Small intestine (tissue), 7 donors: ENCODE measurements at regions not wholly inside any gene's neighbourhood (a gene's known extent, or its start where the extent isn't known, plus 50 kb on each side); places are given as distances from the start of the nearest gene placed in this dataset.

Source experiments
- DNase-seq, 2 donors: peaks; one replicate each; pipeline versions ENCODE4 v3.0.0 to v3.0.0-alpha.2; 2013
- FAIRE-seq: peaks from 2 replicates; lab custom pipeline; 2012; peaks lifted over from hg19 to GRCh38; lab: Jason Lieb, UNC
- H3K27ac ChIP-seq, 3 donors: one replicate each; pipeline ENCODE4 v1.5.1; 2013; ENCODE audit warnings: low read length in 2 of 3, mild to moderate bottlenecking in 2 of 3, control low read depth in 1 of 3, inconsistent platforms in 1 of 3, low read depth in 1 of 3, moderate library complexity in 1 of 3
- H3K27me3 ChIP-seq, 3 donors: one replicate each; pipeline ENCODE4 v1.6.1; 2013; ENCODE audit warnings: low read length in 3 of 3, inconsistent platforms in 1 of 3; ENCODE audit not compliant: control insufficient read depth in 3 of 3, insufficient read depth in 3 of 3
- H3K36me3 ChIP-seq, 3 donors: one replicate each; pipeline ENCODE4 v1.6.1; 2013; ENCODE audit warnings: low read length in 3 of 3, inconsistent platforms in 1 of 3, low read depth in 1 of 3, mild to moderate bottlenecking in 1 of 3, moderate library complexity in 1 of 3; ENCODE audit not compliant: control insufficient read depth in 3 of 3, insufficient read depth in 2 of 3
- H3K4me1 ChIP-seq, 3 donors: one replicate each; pipeline ENCODE4 v1.6.1; 2013; ENCODE audit warnings: low read length in 2 of 3, inconsistent platforms in 1 of 3, low read depth in 1 of 3, mild to moderate bottlenecking in 1 of 3, moderate library complexity in 1 of 3; ENCODE audit not compliant: control insufficient read depth in 3 of 3, insufficient read depth in 2 of 3
- H3K4me3 ChIP-seq, 3 donors: one replicate each; pipeline ENCODE4 v1.5.1; 2013; ENCODE audit warnings: low read length in 3 of 3, control low read depth in 1 of 3, inconsistent platforms in 1 of 3, low read depth in 1 of 3, mild to moderate bottlenecking in 1 of 3, moderate library complexity in 1 of 3
- H3K9me3 ChIP-seq, 2 donors: one replicate each; pipeline ENCODE4 v1.6.1; 2013; ENCODE audit warnings: low read depth in 1 of 2, low read length in 1 of 2; ENCODE audit not compliant: control insufficient read depth in 2 of 2, insufficient read depth in 1 of 2
- WGBS, 3 donors: extraction: QIAGEN DNeasy Blood & Tissue Kit; methylation state at CpG; one replicate each; pipeline ENCODE4 v1.1.7; 2013; 5-methylcytosine and 5-hydroxymethylcytosine counted together
- donor health status: healthy with polysubstance abuse.
- donor health status: control.
- donor health status: control.
- donor health status: Bipolar disorder and iron deficiency.
- donor health status: healthy.

DNA sequence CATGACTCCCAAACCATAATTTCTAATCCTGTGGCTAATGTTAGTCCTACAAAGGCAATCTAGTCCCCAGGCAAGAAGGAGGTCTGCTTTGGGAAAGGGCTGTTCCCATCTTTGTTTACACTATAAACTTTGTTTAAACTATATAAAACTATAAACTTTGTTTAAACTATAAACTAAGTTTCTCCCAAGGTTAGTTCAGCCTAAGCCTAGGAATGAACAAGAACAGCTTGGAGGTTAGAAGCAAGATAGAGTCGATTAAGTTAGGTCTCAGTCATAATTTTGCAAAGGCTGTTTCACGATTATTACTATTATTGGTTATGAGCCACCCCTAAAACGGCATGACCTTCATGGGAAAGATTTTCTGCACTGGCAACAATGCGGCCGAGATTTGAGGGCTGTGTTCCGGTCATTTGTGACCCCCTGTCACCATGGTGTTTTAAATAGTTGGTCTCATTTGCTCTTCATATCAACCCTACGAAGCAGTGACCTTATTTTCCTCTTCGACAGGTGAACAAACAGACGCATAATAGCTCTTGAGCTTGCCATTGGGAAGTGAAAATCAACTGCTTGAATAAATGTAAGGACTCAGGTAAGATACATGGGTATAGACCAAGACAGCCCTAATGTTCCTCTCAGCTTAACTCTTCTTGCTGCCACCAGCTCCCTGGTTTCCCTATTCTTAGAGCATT lies 322.6 kb upstream of the TMEM132C start:
- 74 to 78% (median 75%) methylated on average over 9 of the region's 9 CpGs for whole genome bisulfite sequencing, 3 donors
- no peak for FAIRE-seq
- no peaks in the 10 kb centered on the region for H3K27me3 ChIP-seq
- no peaks in the 10 kb centered on the region for H3K9me3 ChIP-seq
- H3K4me3 ChIP-seq = no peak overlapping the region
- no peaks in the 10 kb centered on the region for H3K36me3 ChIP-seq
- no peaks in the 10 kb centered on the region for H3K4me1 ChIP-seq
- DNase-seq = no peak
- no peak overlapping the region for H3K27ac ChIP-seq

DNA sequence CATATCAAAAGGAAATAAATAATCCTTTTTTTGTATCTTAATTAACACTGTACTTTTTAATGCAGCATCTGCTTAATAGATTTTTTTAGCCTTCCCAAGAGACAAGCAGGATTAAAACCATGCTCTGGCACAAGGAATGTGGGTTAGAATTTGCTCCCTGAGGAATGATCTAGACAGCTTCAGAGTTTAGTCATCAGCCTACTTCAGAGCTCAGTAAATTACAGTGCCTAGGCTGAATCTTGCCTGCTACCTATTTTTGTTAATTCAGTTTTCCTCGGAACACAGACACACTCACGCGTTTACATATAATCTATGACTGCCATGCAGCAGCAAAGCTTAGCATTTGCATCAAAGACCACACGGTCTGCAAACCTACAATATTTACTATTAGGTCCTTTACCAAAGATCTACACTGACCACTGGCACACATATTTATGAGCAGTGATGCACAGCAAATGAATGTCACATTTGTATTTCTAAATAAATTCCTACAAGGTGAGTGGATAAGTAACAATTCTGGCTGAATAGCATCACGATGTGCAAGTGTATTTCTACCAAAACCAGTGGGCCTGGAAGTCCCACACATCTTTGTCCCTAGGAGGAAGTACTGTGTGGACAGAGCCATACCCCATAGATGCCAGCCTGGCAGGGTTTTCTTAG lies 309.8 kb upstream of the TMEM132C start:
- H3K27ac ChIP-seq = no peak overlapping the region
- WGBS, 3 donors = 86 to 88% (median 88%) methylated on average over 5 of the region's 5 CpGs
- no peaks in the 10 kb centered on the region for H3K36me3 ChIP-seq
- DNase-seq (no peak), FAIRE-seq (no peak)
- no peak overlapping the region for H3K4me3 ChIP-seq
- no peaks in the 10 kb centered on the region for H3K4me1 ChIP-seq
- H3K27me3 ChIP-seq = no peaks in the 10 kb centered on the region
- H3K9me3 ChIP-seq = no peaks in the 10 kb centered on the region

DNA sequence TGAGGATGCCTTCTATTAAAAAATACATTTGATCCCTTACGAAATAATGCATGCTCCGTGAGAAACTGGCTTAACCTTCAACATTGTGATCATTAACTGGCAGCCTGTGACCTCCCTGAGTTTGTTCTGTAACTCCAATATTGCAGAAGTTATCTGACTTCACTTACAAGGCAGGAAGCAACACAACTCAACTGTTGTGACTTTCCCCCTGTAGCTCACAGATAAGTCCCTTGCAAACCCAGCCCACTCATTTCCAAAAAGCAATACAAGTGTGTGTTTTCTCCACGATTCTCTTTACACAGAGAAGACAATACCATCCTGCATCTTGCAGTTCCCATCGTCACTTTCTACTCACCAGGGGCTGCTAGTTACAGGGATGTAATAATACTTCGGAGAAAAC lies 304.7 kb upstream of the TMEM132C start:
- 66 to 74% (median 70%) methylated on average over 5 of the region's 5 CpGs for WGBS, 3 donors
- H3K9me3 ChIP-seq = peaks cover 2 to 6% of the 10 kb centered on the region in 2 donors
- H3K4me1 ChIP-seq = no peaks in the 10 kb centered on the region
- H3K4me3 ChIP-seq = no peak overlapping the region
- H3K27ac ChIP-seq = no peak overlapping the region
- no peaks in the 10 kb centered on the region for H3K36me3 ChIP-seq
- no peak for FAIRE-seq
- no peak for DNase-seq
- no peaks in the 10 kb centered on the region for H3K27me3 ChIP-seq

DNA sequence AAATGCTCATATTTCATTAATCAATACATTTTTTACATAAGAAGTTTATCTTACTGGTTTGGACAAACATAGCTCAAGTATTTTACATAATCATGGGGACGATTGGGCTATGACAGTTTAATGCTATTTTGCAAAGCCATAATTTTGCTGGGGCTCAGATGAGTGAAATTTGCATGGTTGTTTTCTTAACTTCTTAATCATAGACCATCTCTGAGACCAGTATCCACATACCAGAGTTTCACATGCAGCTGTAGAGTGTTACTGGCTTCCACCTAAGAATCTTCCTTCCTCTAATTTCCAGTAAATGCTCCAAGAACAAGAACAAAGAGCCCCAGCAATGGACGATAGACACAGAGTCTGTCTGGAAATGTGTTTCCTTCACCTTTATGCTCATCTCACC lies 303.0 kb upstream of the TMEM132C start:
- Histone ChIP-seq H3K4me3 (no peak overlapping the region), H3K27ac (no peak overlapping the region), H3K36me3 (no peaks in the 10 kb centered on the region), H3K27me3 (no peaks in the 10 kb centered on the region), H3K9me3 (peaks cover 2 to 9% of the 10 kb centered on the region in 2 donors), H3K4me1 (no peaks in the 10 kb centered on the region)
- no peak for FAIRE-seq
- WGBS, 3 donors = 66 to 74% (median 70%) methylated on average over 2 of the region's 2 CpGs
- DNase-seq = no peak

DNA sequence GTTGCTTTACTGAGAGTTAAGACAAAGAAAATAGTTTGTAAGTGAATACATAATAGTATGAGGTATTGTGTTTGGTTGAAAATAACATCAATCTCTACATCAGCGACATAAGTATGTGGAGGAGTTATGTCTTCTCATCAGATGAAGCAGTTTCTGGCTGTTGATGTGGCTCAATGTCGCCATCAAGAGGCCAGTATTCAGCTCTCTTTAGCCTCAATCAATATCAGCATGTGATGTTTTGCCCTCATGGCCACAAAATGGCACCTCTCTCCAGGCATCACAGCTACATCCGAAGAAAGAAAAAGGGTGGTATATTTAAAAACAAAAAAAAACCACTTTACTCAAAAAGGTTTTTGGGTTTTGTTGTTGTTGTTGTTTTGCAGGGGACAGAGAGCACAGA lies 302.3 kb upstream of the TMEM132C start:
- Histone ChIP-seq H3K9me3 (peaks cover 2 to 9% of the 10 kb centered on the region in 2 donors), H3K27ac (no peak overlapping the region), H3K4me1 (no peaks in the 10 kb centered on the region), H3K4me3 (no peak overlapping the region), H3K27me3 (no peaks in the 10 kb centered on the region), H3K36me3 (no peaks in the 10 kb centered on the region)
- FAIRE-seq (no peak), DNase-seq (no peak)
- 57 to 59% (median 58%) methylated on average over 3 of the region's 3 CpGs for WGBS, 3 donors

DNA sequence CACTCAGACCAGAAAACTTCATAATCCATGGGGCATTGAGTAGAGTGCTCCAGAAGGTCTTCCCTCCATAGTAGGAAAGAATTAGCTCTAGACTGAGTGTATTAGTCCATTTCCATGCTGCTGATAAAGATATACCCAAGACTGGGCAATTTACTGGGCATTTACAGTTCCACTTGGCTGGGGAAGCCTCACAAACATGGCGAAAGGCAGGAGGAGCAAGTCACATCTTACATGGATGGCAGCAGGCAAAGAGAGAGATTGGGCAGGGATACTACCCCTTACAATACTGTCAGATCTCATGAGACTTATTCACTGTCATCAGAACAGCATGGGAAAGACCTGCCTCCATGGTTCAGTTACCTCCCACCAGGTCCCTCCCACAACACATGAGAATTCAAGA lies 300.6 kb upstream of the TMEM132C start:
- 86 to 88% (median 88%) methylated on average over 1 of the region's 1 CpG for WGBS, 3 donors

DNA sequence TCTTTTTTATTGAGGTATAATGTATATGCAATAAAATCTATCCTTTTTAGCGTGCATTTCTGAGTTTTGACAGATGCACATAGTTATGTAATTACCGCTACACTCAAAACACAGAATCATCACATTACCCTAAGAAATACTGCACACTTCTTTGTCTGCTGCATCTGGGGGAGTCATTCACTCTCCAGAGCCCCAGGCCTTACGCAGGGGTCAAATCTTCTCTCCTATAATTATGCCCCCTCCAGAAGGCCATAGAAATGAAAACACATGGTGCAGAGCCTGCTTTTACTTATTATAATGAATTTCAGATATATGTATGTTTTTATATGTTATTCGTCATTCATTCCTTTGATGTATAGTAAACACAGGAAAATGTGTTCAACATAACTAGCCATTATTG lies 296.5 kb upstream of the TMEM132C start:
- H3K4me3 ChIP-seq = no peak overlapping the region
- H3K4me1 ChIP-seq = no peaks in the 10 kb centered on the region
- 61 to 70% (median 65%) methylated on average over 4 of the region's 4 CpGs for WGBS, 3 donors
- H3K36me3 ChIP-seq = no peaks in the 10 kb centered on the region
- DNase-seq = no peak
- H3K27me3 ChIP-seq = no peaks in the 10 kb centered on the region
- H3K27ac ChIP-seq = no peak overlapping the region
- no peak for FAIRE-seq
- H3K9me3 ChIP-seq = peaks cover 2 to 9% of the 10 kb centered on the region in 2 donors

More for the DNA sequence above, 300.6 kb upstream of the TMEM132C start:
- Histone ChIP-seq H3K9me3 (peaks cover 2 to 9% of the 10 kb centered on the region in 2 donors), H3K27me3 (no peaks in the 10 kb centered on the region), H3K4me1 (no peaks in the 10 kb centered on the region), H3K27ac (no peak overlapping the region), H3K36me3 (no peaks in the 10 kb centered on the region), H3K4me3 (no peak overlapping the region)
- FAIRE-seq (no peak), DNase-seq (no peak)

DNA sequence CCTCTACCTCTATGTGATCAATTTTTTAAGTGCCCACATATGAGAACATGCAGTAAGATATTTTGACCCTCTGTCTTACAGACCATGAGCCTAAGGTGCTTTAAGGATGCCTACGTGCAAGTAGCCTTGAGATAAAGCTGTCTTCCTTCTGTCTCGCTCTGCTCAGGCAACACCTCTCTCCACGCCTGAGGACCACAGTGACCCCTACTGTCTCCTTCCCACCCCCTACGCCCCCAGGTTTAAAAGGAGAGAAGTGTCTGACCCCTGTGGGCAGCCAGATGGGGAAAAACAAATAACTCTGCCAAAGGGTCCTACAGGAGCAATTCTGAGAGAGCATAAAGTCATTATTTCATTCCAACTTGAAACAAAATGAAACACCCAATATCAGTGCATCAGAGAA lies 286.4 kb upstream of the TMEM132C start:
- Histone ChIP-seq H3K36me3 (no peaks in the 10 kb centered on the region), H3K4me3 (no peak overlapping the region), H3K27ac (no peak overlapping the region), H3K9me3 (peaks cover 0 to 2% of the 10 kb centered on the region in 2 donors), H3K27me3 (no peaks in the 10 kb centered on the region), H3K4me1 (no peaks in the 10 kb centered on the region)
- no peak for DNase-seq
- 47 to 65% (median 64%) methylated on average over 4 of the region's 4 CpGs for WGBS, 3 donors
- FAIRE-seq = no peak
